OCI-LY3 (cell line): ENCODE measurements at regions not wholly inside any gene's neighbourhood (a gene's known extent, or its start where the extent isn't known, plus 50 kb on each side); places are given as distances from the start of the nearest gene placed in this dataset.

ENCODE experiments used
- H2AFZ ChIP-seq: fragments of 200-600, 300-600 bp; shearing (Covaris generic); 2 replicates; pipeline ENCODE4 v1.6.0; 2014; ENCODE audit warnings: antibody characterized with exemption, low read depth, low read length
- H3K27ac ChIP-seq: fragments of 200-600, 300-600 bp; sonication (generic); 2 replicates; pipeline ENCODE4 v1.5.1; 2014; ENCODE audit warnings: mild to moderate bottlenecking, low read length, moderate library complexity, mixed read lengths
- H3K27me3 ChIP-seq: fragments of 200-600, 300-600 bp; sonication (generic); 2 replicates; pipeline ENCODE4 v1.6.1; 2014; ENCODE audit warnings: low read depth, low read length, mixed read lengths
- H3K36me3 ChIP-seq: fragments of 200-600, 300-600 bp; sonication (generic); replicated peaks from 2 replicates; pipeline ENCODE3; 2014; ENCODE audit warnings: low read depth, low read length, mixed read lengths
- H3K4me1 ChIP-seq: fragments of 300-600, 200-600 bp; sonication (generic); 2 replicates; pipeline ENCODE4 v1.6.1; 2014; ENCODE audit warnings: low read length, mixed read lengths
- H3K4me2 ChIP-seq: fragments of 200-600, 300-600 bp; sonication (generic); 2 replicates; pipeline ENCODE4 v1.6.1; 2014; ENCODE audit warnings: low read length, mixed read lengths
- H3K4me3 ChIP-seq: fragments of 300-600, 200-600 bp; sonication (generic); 2 replicates; pipeline ENCODE4 v1.5.1; 2014; ENCODE audit warnings: antibody characterized with exemption, mild to moderate bottlenecking, low read length, moderate library complexity
- H3K79me2 ChIP-seq: fragments of 300-600, 200-600 bp; shearing (Covaris generic); 2 replicates; pipeline ENCODE4 v1.6.1; 2014; ENCODE audit warnings: mild to moderate bottlenecking, low read length, mixed read lengths
- H3K9ac ChIP-seq: fragments of 300-600, 200-600 bp; shearing (Covaris generic); 2 replicates; pipeline ENCODE4 v1.6.0; 2014; ENCODE audit warnings: mild to moderate bottlenecking, low read length, moderate library complexity
- H3K9me3 ChIP-seq: fragments of 200-600, 300-600 bp; shearing (Covaris generic); 2 replicates; pipeline ENCODE4 v1.6.1; 2014; ENCODE audit warnings: low read length, mixed read lengths; ENCODE audit not compliant: insufficient read depth
- H4K20me1 ChIP-seq: fragments of 200-600, 300-600 bp; sonication (generic); 2 replicates; pipeline ENCODE4 v1.6.1; 2016; ENCODE audit warnings: low read length, mixed read lengths; ENCODE audit not compliant: insufficient read depth
- EZH2phosphoT487 ChIP-seq: fragments of 200-600 bp; shearing (Covaris generic); IDR thresholded peaks from 2 replicates; pipeline ENCODE4 v1.6.1; 2018; ENCODE audit warnings: antibody characterized with exemption, mixed run types, low read depth
- TF ChIP-seq, protein P1 (sequence below): fragments of 200-600, 300-600 bp; sonication (generic); IDR thresholded peaks from 2 replicates; pipeline ENCODE4 v1.5.1; 2014; ENCODE audit warnings: antibody characterized with exemption, low read length, low read depth

DNA sequence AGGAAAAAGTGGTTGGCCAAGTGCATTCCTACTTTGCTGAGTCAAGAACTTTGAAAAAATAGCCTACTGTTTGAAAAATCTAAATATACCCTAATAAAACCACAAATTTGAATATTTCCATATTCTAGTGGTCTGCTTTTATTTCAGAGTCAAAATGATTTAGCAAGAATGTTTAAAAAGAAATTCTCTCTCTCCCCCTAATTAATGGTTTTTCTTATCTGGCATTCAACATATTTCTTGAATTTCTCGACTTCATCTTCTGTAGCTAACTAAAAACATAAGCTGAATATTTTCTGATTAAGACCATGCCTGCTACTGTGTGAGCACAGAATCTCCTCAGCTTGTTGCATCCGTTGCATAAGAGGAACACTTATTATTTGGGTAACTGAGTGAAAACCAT lies 563.5 kb upstream of the TBL1XR1 start:
- Histone ChIP-seq H3K27ac (no peak overlapping the region), H3K36me3 (no peaks in the 10 kb centered on the region), H3K4me3 (no peak overlapping the region), H3K4me1 (peaks cover 7% of the 10 kb centered on the region), H3K27me3 (no peaks in the 10 kb centered on the region), H3K4me2 (no peak overlapping the region), H3K79me2 (no peaks in the 10 kb centered on the region), H4K20me1 (no peaks in the 10 kb centered on the region), H3K9ac (no peak overlapping the region), H3K9me3 (no peaks in the 10 kb centered on the region), H2AFZ (no peak overlapping the region)
- no peak for TF ChIP-seq EZH2phosphoT487
- TF ChIP-seq, protein P1, sequence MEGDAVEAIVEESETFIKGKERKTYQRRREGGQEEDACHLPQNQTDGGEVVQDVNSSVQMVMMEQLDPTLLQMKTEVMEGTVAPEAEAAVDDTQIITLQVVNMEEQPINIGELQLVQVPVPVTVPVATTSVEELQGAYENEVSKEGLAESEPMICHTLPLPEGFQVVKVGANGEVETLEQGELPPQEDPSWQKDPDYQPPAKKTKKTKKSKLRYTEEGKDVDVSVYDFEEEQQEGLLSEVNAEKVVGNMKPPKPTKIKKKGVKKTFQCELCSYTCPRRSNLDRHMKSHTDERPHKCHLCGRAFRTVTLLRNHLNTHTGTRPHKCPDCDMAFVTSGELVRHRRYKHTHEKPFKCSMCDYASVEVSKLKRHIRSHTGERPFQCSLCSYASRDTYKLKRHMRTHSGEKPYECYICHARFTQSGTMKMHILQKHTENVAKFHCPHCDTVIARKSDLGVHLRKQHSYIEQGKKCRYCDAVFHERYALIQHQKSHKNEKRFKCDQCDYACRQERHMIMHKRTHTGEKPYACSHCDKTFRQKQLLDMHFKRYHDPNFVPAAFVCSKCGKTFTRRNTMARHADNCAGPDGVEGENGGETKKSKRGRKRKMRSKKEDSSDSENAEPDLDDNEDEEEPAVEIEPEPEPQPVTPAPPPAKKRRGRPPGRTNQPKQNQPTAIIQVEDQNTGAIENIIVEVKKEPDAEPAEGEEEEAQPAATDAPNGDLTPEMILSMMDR = no peak

DNA sequence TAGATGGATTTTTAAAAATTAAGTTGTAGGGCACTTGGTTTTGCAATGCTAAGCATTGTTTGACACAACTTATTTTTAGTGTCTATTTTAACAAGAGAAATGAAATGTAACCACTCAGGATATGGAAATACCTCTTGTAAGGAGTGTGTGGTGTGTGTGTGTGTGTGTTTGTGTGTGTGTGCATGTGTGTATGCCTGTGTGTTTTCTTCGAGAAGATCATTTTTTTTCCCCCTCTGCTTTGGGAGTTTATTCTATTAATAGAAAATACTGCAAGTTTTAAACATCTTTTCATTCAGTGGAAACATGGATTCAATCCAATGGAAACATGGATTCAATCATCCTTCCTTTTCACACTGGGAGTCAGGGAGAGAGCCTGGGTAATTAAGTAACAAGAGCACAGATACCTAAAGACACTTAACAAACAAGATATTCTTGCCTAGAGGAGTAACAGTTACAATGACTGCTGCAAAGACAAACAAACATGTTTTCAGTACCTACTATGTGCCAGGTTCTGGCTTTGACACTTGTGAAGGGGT lies 567.2 kb upstream of the TBL1XR1 start:
- Histone ChIP-seq H3K27me3 (no peaks in the 10 kb centered on the region), H3K9ac (no peak overlapping the region), H3K27ac (no peak overlapping the region), H3K36me3 (no peaks in the 10 kb centered on the region), H3K4me3 (no peak overlapping the region), H2AFZ (no peak overlapping the region), H3K79me2 (no peaks in the 10 kb centered on the region), H4K20me1 (no peaks in the 10 kb centered on the region), H3K4me2 (no peak overlapping the region), H3K9me3 (no peaks in the 10 kb centered on the region), H3K4me1 (peaks cover 7% of the 10 kb centered on the region)
- TF ChIP-seq, protein P1 = no peak
- TF ChIP-seq EZH2phosphoT487 = no peak

DNA sequence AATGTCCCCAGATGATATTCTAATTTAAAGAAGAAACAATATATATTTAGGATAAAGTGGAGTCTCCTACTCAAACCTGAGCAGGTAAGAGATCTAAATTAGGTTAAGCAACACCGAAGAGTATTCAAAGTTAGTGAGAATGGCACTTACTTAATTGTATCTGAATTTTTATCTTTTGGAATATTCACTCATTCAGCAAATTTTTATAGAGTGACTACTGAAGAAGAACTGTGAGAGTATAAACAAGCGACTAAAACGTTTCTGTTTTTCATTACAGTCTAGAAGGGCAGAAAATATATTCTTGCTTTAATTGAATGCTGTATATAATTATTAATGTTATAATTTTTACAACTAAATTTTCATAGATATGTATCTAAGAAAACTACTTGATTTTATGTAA lies 567.7 kb upstream of the TBL1XR1 start:
- no peak overlapping the region for H3K27ac ChIP-seq
- peaks cover 7% of the 10 kb centered on the region for H3K4me1 ChIP-seq
- no peak overlapping the region for H2AFZ ChIP-seq
- H3K79me2 ChIP-seq = no peaks in the 10 kb centered on the region
- H3K4me3 ChIP-seq = no peak overlapping the region
- no peak overlapping the region for H3K4me2 ChIP-seq
- H3K9ac ChIP-seq = no peak overlapping the region
- H4K20me1 ChIP-seq = no peaks in the 10 kb centered on the region
- H3K36me3 ChIP-seq = no peaks in the 10 kb centered on the region
- TF ChIP-seq, protein P1 = no peak
- no peak for TF ChIP-seq EZH2phosphoT487
- H3K9me3 ChIP-seq = no peaks in the 10 kb centered on the region
- H3K27me3 ChIP-seq = no peaks in the 10 kb centered on the region

DNA sequence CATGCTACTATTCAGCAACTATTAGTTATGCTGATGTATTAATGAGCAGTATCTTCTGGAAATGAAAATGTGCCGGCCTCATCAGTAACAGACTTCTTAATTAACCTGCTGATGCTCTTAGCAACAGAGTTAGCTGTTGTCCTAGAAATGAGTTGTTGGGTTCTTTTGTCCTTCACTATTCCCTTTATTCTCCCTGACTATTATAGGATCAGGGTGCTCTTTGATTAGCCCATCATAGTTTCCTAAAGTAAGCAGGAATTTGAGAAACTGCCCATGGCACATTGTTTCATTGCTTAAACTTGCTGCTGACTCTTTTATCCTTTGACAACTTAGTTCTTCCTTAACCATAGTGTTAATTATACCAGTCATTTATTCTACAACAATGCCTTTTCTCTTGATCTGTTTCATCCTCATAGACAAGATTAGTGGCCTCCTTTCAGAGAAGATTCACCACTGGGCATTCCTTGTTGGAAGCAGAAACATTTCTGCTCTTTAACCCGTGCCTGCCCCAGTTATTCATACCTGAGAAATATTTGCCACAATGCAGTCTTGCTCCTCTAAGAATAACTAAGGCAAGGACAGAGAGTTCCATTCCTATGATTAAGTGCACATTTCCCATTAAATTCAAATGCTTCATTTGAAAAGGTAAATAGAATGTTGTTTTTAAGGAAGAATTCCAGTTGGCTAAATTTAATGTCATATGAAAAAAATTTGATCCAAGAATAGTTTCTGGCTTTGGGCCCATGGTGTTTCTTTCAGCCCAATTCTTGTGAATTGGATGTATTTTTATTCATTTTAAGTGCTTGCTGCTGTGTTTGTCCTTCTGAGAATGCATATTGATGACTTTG lies 573.3 kb upstream of the TBL1XR1 start:
- H3K27ac ChIP-seq = no peak overlapping the region
- H3K4me1 ChIP-seq = peaks cover 23% of the 10 kb centered on the region
- H3K9me3 ChIP-seq = no peaks in the 10 kb centered on the region
- H3K79me2 ChIP-seq = no peaks in the 10 kb centered on the region
- H3K4me2 ChIP-seq = no peak overlapping the region
- H2AFZ ChIP-seq = no peak overlapping the region
- no peaks in the 10 kb centered on the region for H3K36me3 ChIP-seq
- H3K9ac ChIP-seq = no peak overlapping the region
- TF ChIP-seq EZH2phosphoT487 = no peak
- TF ChIP-seq, protein P1 = no peak
- no peaks in the 10 kb centered on the region for H3K27me3 ChIP-seq
- no peaks in the 10 kb centered on the region for H4K20me1 ChIP-seq
- no peak overlapping the region for H3K4me3 ChIP-seq
